WTC11 (cell line): ENCODE measurements at regions not wholly inside any gene's neighbourhood (a gene's known extent, or its start where the extent isn't known, plus 50 kb on each side); places are given as distances from the start of the nearest gene placed in this dataset.

Experiments used
- ATF1 ChIP-seq: sonication (generic); formaldehyde crosslinking; IDR thresholded peaks from 2 replicates; pipeline ENCODE4 v1.8.1; 2023; ENCODE audit warnings: mild to moderate bottlenecking, moderate library complexity, missing genetic modification reagents
- ATF2 ChIP-seq: sonication (generic); formaldehyde crosslinking; IDR thresholded peaks from 2 replicates; pipeline ENCODE4 v1.8.1; 2022; ENCODE audit warnings: low read depth, missing genetic modification reagents, borderline replicate concordance
- CREB1 ChIP-seq: sonication (generic); formaldehyde crosslinking; IDR thresholded peaks from 2 replicates; pipeline ENCODE4 v1.8.0; 2023; ENCODE audit warnings: mild to moderate bottlenecking, missing genetic modification reagents
- CREM ChIP-seq: sonication (generic); formaldehyde crosslinking; IDR thresholded peaks from 2 replicates; pipeline ENCODE4 v1.8.1; 2022; ENCODE audit warnings: mild to moderate bottlenecking, missing genetic modification reagents, moderate library complexity
- CTCF ChIP-seq: fragments of 200-600 bp; IDR thresholded peaks from 2 replicates; pipeline ENCODE4 v1.8.0; 2022; ENCODE audit warnings: antibody characterized with exemption
- ESRRA ChIP-seq: sonication (generic); formaldehyde crosslinking; IDR thresholded peaks from 2 replicates; pipeline ENCODE4 v1.8.1; 2022; ENCODE audit warnings: mild to moderate bottlenecking, missing genetic modification reagents, borderline replicate concordance
- ETV6 ChIP-seq: sonication (generic); formaldehyde crosslinking; IDR thresholded peaks from 2 replicates; pipeline ENCODE4 v1.8.1; 2022; ENCODE audit warnings: mild to moderate bottlenecking, missing genetic modification reagents
- IRF1 ChIP-seq: sonication (generic); formaldehyde crosslinking; IDR thresholded peaks from 2 replicates; pipeline ENCODE4 v1.8.0; 2023; ENCODE audit warnings: missing genetic modification reagents
- JUN ChIP-seq: sonication (generic); formaldehyde crosslinking; IDR thresholded peaks from 2 replicates; pipeline ENCODE4 v1.8.0; 2023; ENCODE audit warnings: mild to moderate bottlenecking, missing genetic modification reagents
- MAX ChIP-seq: sonication (generic); formaldehyde crosslinking; IDR thresholded peaks from 2 replicates; pipeline ENCODE4 v1.8.0; 2022; ENCODE audit warnings: mild to moderate bottlenecking, missing genetic modification reagents
- RELA ChIP-seq: sonication (generic); formaldehyde crosslinking; IDR thresholded peaks from 2 replicates; pipeline ENCODE4 v1.8.1; 2022; ENCODE audit warnings: missing genetic modification reagents, mild to moderate bottlenecking, borderline replicate concordance
- ZNF423 ChIP-seq: fragments of 250-450 bp; sonication (Bioruptor Pico); IDR thresholded peaks from 2 replicates; pipeline ENCODE4 v2.1.2; 2022; ENCODE audit warnings: mild to moderate bottlenecking, moderate library complexity

- TF ChIP-seq ETV6 (CRISPR knock-in tag) (no peak), MAX (CRISPR knock-in tag) (no peak), CTCF (no peak), ATF1 (no peak), RELA (CRISPR knock-in tag) (no peak), IRF1 (CRISPR knock-in tag) (no peak), JUN (CRISPR knock-in tag) (no peak), ATF2 (no peak), ESRRA (no peak), ZNF423 (CRISPR knock-in tag) (no peak), CREB1 (CRISPR knock-in tag) (no peak), CREM (CRISPR knock-in tag) (no peak)
These were observed 68.0 kb downstream of the RMI2 start for GRCh38 chr16:11412965-11413887.
